Keratinocyte (primary cell): ENCODE measurements at regions not wholly inside any gene's neighbourhood (a gene's known extent, or its start where the extent isn't known, plus 50 kb on each side); places are given as distances from the start of the nearest gene placed in this dataset.

Experiments used
- DNase-seq: peaks from one replicate; pipeline ENCODE4 v3.0.0-alpha.2; 2011; ENCODE audit warnings: low read depth, missing footprints, low spot score
- FAIRE-seq: peaks from 2 replicates; lab custom pipeline; 2011; peaks lifted over from hg19 to GRCh38; lab: Jason Lieb, UNC
- H2AFZ ChIP-seq: 2 replicates; pipeline ENCODE4 v1.6.0; 2012; ENCODE audit warnings: low read length, control low read depth, inconsistent platforms; ENCODE audit not compliant: control insufficient read depth
- H3K27ac ChIP-seq: 2 replicates; pipeline ENCODE4 v1.5.1; 2011; ENCODE audit warnings: low read length; ENCODE audit not compliant: control insufficient read depth, insufficient read depth
- H3K27me3 ChIP-seq: 3 replicates; pipeline ENCODE4 v1.6.0; 2011; ENCODE audit warnings: low read length; ENCODE audit not compliant: control insufficient read depth, insufficient read depth; ENCODE audit errors: extremely low read depth
- H3K36me3 ChIP-seq, 2 experiments: 2 replicates in 1 of 2; 3 replicates in 1 of 2; pipeline ENCODE4 v1.5.1; 2011; ENCODE audit warnings: low read length in 2 of 2, mild to moderate bottlenecking in 1 of 2; ENCODE audit not compliant: control insufficient read depth in 2 of 2, insufficient read depth in 2 of 2; ENCODE audit errors: extremely low read depth in 1 of 2
- H3K4me1 ChIP-seq: 3 replicates; pipeline ENCODE4 v1.5.1; 2011; ENCODE audit warnings: low read length; ENCODE audit not compliant: control insufficient read depth, insufficient read depth; ENCODE audit errors: extremely low read depth
- H3K4me2 ChIP-seq: 3 replicates; pipeline ENCODE4 v1.6.0; 2011; ENCODE audit warnings: low read depth, low read length; ENCODE audit not compliant: control insufficient read depth, insufficient read depth; ENCODE audit errors: extremely low read depth
- H3K4me3 ChIP-seq, 3 experiments: fragments of 200-600 bp in 1 of 3; sonication (generic) in 1 of 3; 2 replicates in 2 of 3; 3 replicates in 1 of 3; pipeline ENCODE4 v1.5.1; 2011 to 2016; ENCODE audit warnings: low read length in 3 of 3, mild to moderate bottlenecking in 3 of 3, control low read depth in 2 of 3, inconsistent platforms in 1 of 3, low read depth in 1 of 3, mixed read lengths in 1 of 3, mixed run types in 1 of 3, moderate library complexity in 1 of 3; ENCODE audit not compliant: control insufficient read depth in 2 of 3, insufficient read depth in 2 of 3; ENCODE audit errors: extremely low read depth in 1 of 3
- H3K79me2 ChIP-seq: 2 replicates; pipeline ENCODE4 v1.6.0; 2012; ENCODE audit warnings: low read length; ENCODE audit not compliant: control insufficient read depth, insufficient read depth
- H3K9ac ChIP-seq: 3 replicates; pipeline ENCODE4 v1.6.0; 2011; ENCODE audit warnings: low read length; ENCODE audit not compliant: control insufficient read depth, insufficient read depth; ENCODE audit errors: extremely low read depth
- H3K9me1 ChIP-seq: 3 replicates; pipeline ENCODE4 v1.6.0; 2011; ENCODE audit warnings: low read length; ENCODE audit not compliant: control insufficient read depth, insufficient read depth; ENCODE audit errors: extremely low read depth
- H3K9me3 ChIP-seq: 2 replicates; pipeline ENCODE4 v1.5.1; 2012; ENCODE audit warnings: low read depth, low read length; ENCODE audit not compliant: control insufficient read depth
- H4K20me1 ChIP-seq: 3 replicates; pipeline ENCODE4 v1.6.0; 2011; ENCODE audit warnings: low read length; ENCODE audit not compliant: control insufficient read depth, insufficient read depth; ENCODE audit errors: extremely low read depth
- CTCF ChIP-seq, 3 experiments: IDR thresholded peaks in 1 of 3; conservative IDR thresholded peaks in 1 of 3; optimal IDR thresholded peaks in 1 of 3; 2 replicates in 2 of 3; 3 replicates in 1 of 3; pipeline versions ENCODE3 to v1.5.1; 2011; ENCODE audit warnings: low read length in 3 of 3, mild to moderate bottlenecking in 3 of 3, moderate library complexity in 2 of 3, control low read depth in 1 of 3, inconsistent platforms in 1 of 3; ENCODE audit not compliant: insufficient read depth in 2 of 3; ENCODE audit errors: extremely low read depth in 1 of 3
- EZH2 ChIP-seq: IDR thresholded peaks from one replicate; pipeline ENCODE4 v1.6.1; 2012; ENCODE audit warnings: inconsistent platforms, mild to moderate bottlenecking, low read length, moderate library complexity
- dilution Hi-C: fragments of 300-500 bp; cut with MboI; formaldehyde crosslinking; loops from one replicate; pipeline ENCODE4 v1.7.0; 2020; ENCODE audit warnings: low sequenced_read_pairs; ENCODE audit not compliant: extremely low pct_ligation_motif_present

- Histone ChIP-seq H2AFZ (no peak overlapping the region), H3K27ac (no peak overlapping the region), H3K4me1 (peaks cover 9% of the 10 kb centered on the region), H3K9me3 (no peaks in the 10 kb centered on the region), H3K27me3 (no peaks in the 10 kb centered on the region), H3K36me3 (no peaks in the 10 kb centered on the region), H4K20me1 (no peaks in the 10 kb centered on the region), H3K9me1 (no peaks in the 10 kb centered on the region), H3K79me2 (no peaks in the 10 kb centered on the region), H3K4me3 (no peak overlapping the region), H3K9ac (no peak overlapping the region), H3K4me2 (no peak overlapping the region)
- DNase-seq (no peak), FAIRE-seq (no peak)
- TF ChIP-seq CTCF (optimal IDR thresholded peaks at IDR 0.05 in 1 of 3, IDR thresholded peaks at IDR 0.05 in 1 of 3, conservative IDR thresholded peaks at IDR 0.05 in 1 of 3; ENCODE audit: extremely low read depth in 1 of 3, insufficient read depth in 2 of 3, low read length in 3 of 3) (no peak), EZH2 (no peak)
- dilution Hi-C loops = no loop called here
Measured at GRCh38 chr7:25313526-25313925, 85.2 kb upstream of the NPVF start.

- DNase-seq (no peak), FAIRE-seq (no peak)
- H3K79me2 ChIP-seq = no peaks in the 10 kb centered on the region
- H3K27ac ChIP-seq = no peak overlapping the region
- H3K9ac ChIP-seq = no peak overlapping the region
- no peak overlapping the region for H3K4me2 ChIP-seq
- TF ChIP-seq EZH2 = no peak
- TF ChIP-seq CTCF (optimal IDR thresholded peaks at IDR 0.05 in 1 of 3, IDR thresholded peaks at IDR 0.05 in 1 of 3, conservative IDR thresholded peaks at IDR 0.05 in 1 of 3; ENCODE audit: extremely low read depth in 1 of 3, insufficient read depth in 2 of 3, low read length in 3 of 3) = no peak
- H3K36me3 ChIP-seq = no peaks in the 10 kb centered on the region
- no peaks in the 10 kb centered on the region for H3K9me1 ChIP-seq
- H3K4me3 ChIP-seq = no peak overlapping the region
- dilution Hi-C loops = no loop called here
- H4K20me1 ChIP-seq = no peaks in the 10 kb centered on the region
- no peaks in the 10 kb centered on the region for H3K9me3 ChIP-seq
- no peaks in the 10 kb centered on the region for H3K27me3 ChIP-seq
- peaks cover 9% of the 10 kb centered on the region for H3K4me1 ChIP-seq
- H2AFZ ChIP-seq = no peak overlapping the region
Measured at GRCh38 chr7:25314094-25314730, 85.9 kb upstream of the NPVF start.
